Kidney epithelial cell (primary cell): ENCODE measurements at regions not wholly inside any gene's neighbourhood (a gene's known extent, or its start where the extent isn't known, plus 50 kb on each side); places are given as distances from the start of the nearest gene placed in this dataset.

Experiments
- DNase-seq: peaks from one replicate; pipeline ENCODE4 v3.0.0-alpha.2; 2010; ENCODE audit warnings: low read depth
- H3K27me3 ChIP-seq: 2 replicates; pipeline ENCODE4 v1.6.0; 2011; ENCODE audit warnings: low read length; ENCODE audit not compliant: control insufficient read depth, insufficient read depth
- H3K36me3 ChIP-seq: 2 replicates; pipeline ENCODE4 v1.5.1; 2011; ENCODE audit warnings: low read length; ENCODE audit not compliant: control insufficient read depth, insufficient read depth
- H3K4me3 ChIP-seq: 2 replicates; pipeline ENCODE4 v1.5.1; 2011; ENCODE audit warnings: low read depth, mild to moderate bottlenecking, control low read depth, low read length
- CTCF ChIP-seq: IDR thresholded peaks from 2 replicates; pipeline ENCODE4 v1.5.1; 2011; ENCODE audit warnings: mild to moderate bottlenecking, moderate library complexity, low read length, control low read depth, inconsistent platforms; ENCODE audit not compliant: insufficient read depth, poor library complexity, severe bottlenecking

- no peaks in the 10 kb centered on the region for H3K36me3 ChIP-seq
- TF ChIP-seq CTCF, result no peak
- H3K4me3 ChIP-seq, result no peak overlapping the region
- DNase-seq, result no peak
- H3K27me3 ChIP-seq, result no peaks in the 10 kb centered on the region
Observed at GRCh38 chr13:42401376-42401775, 129.4 kb downstream of the AKAP11 start.

GRCh38 chr13:42405665-42406390 lies 133.9 kb downstream of the AKAP11 start:
- no peak for TF ChIP-seq CTCF
- no peaks in the 10 kb centered on the region for H3K36me3 ChIP-seq
- no peak for DNase-seq

GRCh38 chr13:42409075-42409474 lies 137.1 kb downstream of the AKAP11 start:
- DNase-seq, result no peak
- Histone ChIP-seq H3K4me3 (no peak overlapping the region), H3K27me3 (no peaks in the 10 kb centered on the region), H3K36me3 (no peaks in the 10 kb centered on the region)
- no peak for TF ChIP-seq CTCF

More at GRCh38 chr13:42405665-42406390, 133.9 kb downstream of the AKAP11 start:
- Histone ChIP-seq H3K4me3 (no peak overlapping the region), H3K27me3 (no peaks in the 10 kb centered on the region)

- no peaks in the 10 kb centered on the region for H3K27me3 ChIP-seq
- no peak for DNase-seq
- no peak overlapping the region for H3K4me3 ChIP-seq
- no peak for TF ChIP-seq CTCF
- H3K36me3 ChIP-seq, result no peaks in the 10 kb centered on the region
Observed at GRCh38 chr13:42409551-42409950, 137.6 kb downstream of the AKAP11 start.

- H3K36me3 ChIP-seq, result no peaks in the 10 kb centered on the region
- TF ChIP-seq CTCF, result no peak
- DNase-seq, result no peak
- no peaks in the 10 kb centered on the region for H3K27me3 ChIP-seq
- H3K4me3 ChIP-seq, result no peak overlapping the region
Observed at GRCh38 chr13:42412812-42413483, 141.0 kb downstream of the AKAP11 start.

GRCh38 chr13:42413484-42413815 lies 141.5 kb downstream of the AKAP11 start:
- no peak for DNase-seq
- TF ChIP-seq CTCF, result no peak
- H3K36me3 ChIP-seq, result no peaks in the 10 kb centered on the region
- no peaks in the 10 kb centered on the region for H3K27me3 ChIP-seq
- H3K4me3 ChIP-seq, result no peak overlapping the region
